Loucy (cell line): ENCODE measurements at regions not wholly inside any gene's neighbourhood (a gene's known extent, or its start where the extent isn't known, plus 50 kb on each side); places are given as distances from the start of the nearest gene placed in this dataset.

Source experiments
- CTCF ChIP-seq: fragments of 200-600 bp; sonication (generic); conservative IDR thresholded peaks from 2 replicates; pipeline ENCODE4 v1.5.1; 2014; ENCODE audit warnings: mild to moderate bottlenecking, antibody characterized with exemption, low read length
- EZH2phosphoT487 ChIP-seq: fragments of 200-600 bp; IDR thresholded peaks from 2 replicates; pipeline ENCODE4 v1.6.1; 2018; ENCODE audit warnings: antibody characterized with exemption, mild to moderate bottlenecking, moderate library complexity, borderline replicate concordance

DNA sequence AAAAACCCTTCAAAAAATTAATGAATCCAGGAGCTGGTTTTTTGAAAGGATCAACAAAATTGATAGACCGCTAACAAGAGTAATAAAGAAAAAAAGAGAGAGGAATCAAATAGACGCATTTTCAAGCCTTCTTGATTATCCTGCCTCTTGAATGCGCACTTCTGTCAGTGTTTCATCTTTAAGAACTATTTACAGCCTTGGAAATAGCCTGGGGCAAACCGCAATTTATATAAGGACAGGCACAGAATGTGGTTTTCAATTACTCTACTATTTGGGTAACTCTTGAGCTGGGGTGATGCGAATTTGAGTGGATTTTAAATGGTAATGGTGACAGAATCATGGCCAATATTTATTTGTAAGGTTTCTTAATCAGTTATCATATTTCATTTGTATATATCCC lies 179.1 kb upstream of the OTX2 start:
- no peak for TF ChIP-seq CTCF
- no peak for TF ChIP-seq EZH2phosphoT487
